OCI-M1 (cell line): ENCODE measurements at regions not wholly inside any gene's neighbourhood (a gene's known extent, or its start where the extent isn't known, plus 50 kb on each side); places are given as distances from the start of the nearest gene placed in this dataset.
A peak's percentile ranks its signal among the peaks of the same experiment; 100 is the strongest.

Source experiments
- DNase-seq: peaks from one replicate; lab custom pipeline; 2025; lab: John Stamatoyannopoulos, UW

DNA sequence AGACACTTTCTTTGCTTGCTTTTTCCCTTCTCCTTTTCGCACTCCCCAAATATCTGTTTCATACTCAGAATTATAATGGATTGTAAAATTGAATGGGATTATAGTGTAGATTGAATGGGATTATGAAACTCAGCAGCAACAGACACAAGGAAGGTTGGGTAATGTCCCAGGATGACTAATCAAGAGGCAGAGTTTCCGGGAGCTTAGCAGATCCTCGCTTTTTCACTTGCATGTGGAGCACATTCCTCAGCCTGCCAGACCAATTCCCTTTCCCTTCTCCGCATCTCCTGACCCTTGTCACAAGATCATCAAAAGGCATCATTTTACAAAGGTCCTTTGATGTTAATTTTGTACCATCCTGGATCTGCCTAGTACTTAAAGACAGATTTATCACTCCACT, 55.1 kb upstream of the SLC1A1 start:
- peak; percentile 92 for DNase-seq

GRCh38 chr9:4433379-4433778, 56.9 kb upstream of the SLC1A1 start:
- peak; percentile 99 for DNase-seq

GRCh38 chr9:4430432-4431261, 59.6 kb upstream of the SLC1A1 start:
- DNase-seq, result no peak

DNA sequence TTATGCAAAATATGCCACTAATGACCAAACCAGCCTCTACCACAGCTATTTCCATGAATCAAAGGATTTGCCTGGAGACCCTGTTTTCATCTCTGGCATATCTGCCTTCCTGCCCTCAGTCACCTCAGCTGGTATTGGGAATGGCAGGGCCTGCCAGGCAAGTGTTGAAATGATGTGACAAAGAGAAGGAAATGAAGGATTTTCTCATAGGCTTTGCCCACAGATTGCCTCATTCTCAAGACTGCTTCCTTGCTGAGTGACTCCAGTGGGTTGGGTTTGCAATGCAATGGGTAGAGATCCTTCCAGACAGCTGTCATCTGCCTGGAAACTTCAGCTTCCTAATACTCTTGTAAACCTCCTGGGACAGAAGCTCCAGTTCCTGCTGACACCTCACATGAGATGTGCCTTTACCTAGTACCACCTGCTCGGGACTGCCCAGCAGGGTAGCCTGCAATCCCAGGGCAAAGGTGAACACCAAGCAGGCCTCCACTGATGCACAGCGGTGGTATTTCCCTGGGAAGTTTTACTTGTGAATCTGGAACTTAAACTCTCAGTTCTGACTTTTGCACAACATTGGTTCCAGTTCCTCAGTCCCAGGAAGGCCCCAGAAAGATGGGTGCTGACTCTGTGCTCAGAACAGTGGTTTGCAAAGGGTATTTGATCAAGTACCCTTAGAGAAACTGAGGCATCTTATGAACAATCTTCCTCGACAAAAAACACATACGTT, 64.8 kb upstream of the SLC1A1 start:
- DNase-seq, result no peak

DNA sequence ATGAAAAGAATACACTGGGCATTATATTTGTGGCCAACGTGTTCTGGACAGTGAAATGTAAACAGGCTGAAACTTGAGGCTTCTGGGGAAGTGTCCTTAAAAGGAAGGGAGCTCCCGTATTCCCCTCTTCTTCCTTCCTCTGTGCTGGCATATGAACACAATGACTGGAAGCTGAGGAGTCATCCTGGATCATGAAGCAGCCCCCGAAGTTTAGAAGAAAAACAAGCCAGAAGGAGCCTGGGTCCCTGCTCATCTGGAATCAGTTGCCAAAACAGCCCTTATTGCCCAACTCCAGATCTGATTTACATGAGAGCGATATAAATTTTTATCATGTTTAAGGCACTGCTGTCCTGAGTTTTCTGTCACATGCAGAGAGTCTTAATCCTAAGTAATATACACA, 65.4 kb upstream of the SLC1A1 start:
- no peak for DNase-seq

DNA sequence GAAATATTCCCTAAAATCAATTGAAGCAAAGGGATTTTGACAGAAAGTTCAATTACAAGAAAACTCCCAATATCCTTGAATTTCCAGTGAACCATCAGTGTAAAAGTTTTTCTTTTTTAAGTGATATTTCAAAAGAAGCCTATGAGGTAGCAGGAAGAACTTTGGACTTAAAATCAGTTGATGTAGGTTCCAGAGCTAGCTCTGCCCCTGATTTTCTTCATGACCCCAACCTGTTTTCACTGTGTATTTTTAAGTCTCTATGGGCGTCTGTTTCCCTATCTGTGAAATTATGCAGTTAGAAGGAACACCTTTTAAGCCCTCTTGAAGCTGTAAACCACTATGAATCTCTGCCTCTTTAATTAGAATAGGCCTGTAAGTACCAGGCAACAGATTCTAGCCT, 66.2 kb upstream of the SLC1A1 start:
- DNase-seq, result no peak

GRCh38 chr9:4423207-4423610, 67.1 kb upstream of the SLC1A1 start:
- DNase-seq, result no peak

DNA sequence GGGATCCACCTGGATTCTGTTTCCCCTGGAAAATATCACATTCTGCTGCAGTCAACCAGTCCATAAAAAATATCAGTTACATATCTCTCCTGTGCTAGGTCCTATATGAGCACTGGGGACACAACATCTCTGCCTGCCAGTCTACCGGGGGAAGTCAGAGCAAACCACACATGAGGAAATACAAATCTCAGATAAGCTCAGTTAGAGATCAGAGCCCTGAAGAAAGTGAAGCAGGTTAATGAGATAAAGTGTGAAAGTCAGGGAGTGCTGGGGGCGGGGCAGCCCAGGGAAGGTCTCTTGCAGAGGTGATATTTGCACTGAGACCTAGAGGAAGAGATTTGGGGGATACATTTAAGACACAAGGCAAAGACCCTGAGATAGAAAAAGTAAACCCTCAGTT, 67.8 kb upstream of the SLC1A1 start:
- DNase-seq, result peak; percentile 95

DNA sequence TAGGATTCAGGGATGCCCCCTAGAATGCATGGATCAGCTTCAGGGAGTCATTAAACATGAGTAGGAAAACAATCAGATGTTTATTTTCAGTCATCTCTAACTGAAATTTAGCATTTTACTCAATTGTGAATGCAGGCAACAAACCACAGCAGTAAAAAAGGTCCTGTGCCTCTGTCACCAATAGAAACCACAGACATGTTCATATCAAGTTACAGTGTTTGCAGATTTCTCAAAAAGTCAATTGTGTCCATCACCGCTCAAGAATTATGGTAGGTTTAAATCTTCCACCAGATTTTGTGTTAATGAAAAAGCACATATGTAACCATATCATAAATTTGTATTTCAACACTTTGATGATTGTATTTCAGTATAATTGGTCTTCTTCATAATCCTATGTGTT, 68.4 kb upstream of the SLC1A1 start:
- DNase-seq, result no peak

- no peak for DNase-seq
Measured at GRCh38 chr9:4420351-4420750, 69.9 kb upstream of the SLC1A1 start.

DNA sequence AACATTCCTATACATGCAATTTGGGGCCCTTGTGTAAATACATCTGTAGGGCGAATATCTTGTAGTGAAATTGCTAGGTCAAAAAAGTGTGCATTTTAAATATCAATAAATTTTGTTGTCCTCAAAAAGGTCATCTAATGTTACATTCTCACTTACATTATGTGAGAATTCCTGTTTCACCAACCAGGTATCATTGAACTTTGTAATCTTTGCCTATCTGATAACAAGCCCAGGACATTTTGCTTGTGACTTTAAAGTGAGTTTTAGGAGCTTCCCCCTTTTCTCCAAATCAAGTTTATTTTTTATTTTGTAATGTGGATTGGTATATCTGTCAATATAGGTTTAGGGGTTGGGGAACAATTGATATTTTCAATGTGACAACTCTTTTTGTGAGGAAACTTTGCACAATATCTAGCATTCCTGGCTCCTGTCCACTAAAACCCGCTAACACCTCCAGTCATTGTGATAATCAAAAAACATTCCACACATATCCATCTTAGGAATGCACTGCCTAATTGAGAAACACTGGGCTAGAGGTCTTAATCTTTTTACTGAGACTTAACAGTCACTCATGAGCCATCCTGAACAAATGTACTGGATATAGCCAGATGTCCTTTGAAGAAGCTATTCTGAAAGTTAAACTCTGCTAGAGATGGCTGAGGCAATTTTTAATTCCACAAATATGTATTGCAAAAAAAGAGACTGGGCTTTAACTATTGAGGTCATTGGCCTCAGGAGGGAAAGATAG, 72.5 kb upstream of the SLC1A1 start:
- DNase-seq, result no peak

GRCh38 chr9:4416467-4416866, 73.8 kb upstream of the SLC1A1 start:
- peak; percentile 87 for DNase-seq

- no peak for DNase-seq
Measured at GRCh38 chr9:4415281-4415680, 75.0 kb upstream of the SLC1A1 start.

GRCh38 chr9:4413856-4414255, 76.4 kb upstream of the SLC1A1 start:
- DNase-seq, result no peak

DNA sequence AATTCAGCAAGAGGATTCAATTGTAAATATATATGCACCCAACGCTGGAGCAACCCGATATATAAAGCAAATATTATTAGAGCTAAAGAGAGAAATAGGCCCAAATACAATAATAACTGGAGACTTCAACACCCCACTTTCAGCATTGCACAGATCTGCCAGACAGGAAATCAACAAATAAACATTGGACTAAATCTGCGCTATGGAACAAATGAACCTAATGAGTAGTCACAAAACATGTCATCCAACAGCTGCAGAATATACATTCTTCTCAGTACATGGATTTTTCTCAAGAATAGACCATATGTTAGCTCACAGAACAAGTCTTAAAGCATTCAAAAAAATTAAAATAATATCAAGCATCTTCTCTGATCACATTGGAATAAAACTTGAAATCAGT, 86.1 kb upstream of the SLC1A1 start:
- DNase-seq, result no peak

DNA sequence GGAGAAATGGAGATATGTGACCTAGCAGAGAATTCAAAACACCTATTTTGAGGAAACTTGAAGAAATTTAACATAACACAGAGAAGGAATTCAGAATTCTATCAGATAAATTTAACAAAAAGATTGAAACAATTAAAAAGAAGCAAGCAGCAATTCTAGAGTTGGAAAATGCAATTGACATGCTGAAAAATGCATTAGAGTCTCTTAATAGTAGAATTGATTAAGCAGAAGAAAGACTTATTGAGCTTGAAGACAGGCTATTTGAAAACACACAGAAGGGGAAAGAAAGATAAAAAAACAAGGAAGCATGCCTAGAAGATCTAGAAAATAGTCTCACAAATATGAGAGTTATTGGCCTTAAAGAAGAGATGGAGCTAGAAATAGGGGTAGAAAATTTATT, 87.8 kb upstream of the SLC1A1 start:
- DNase-seq, result no peak

GRCh38 chr9:4400731-4401130, 89.5 kb upstream of the SLC1A1 start:
- DNase-seq, result no peak

- DNase-seq, result no peak
Measured at GRCh38 chr9:4397917-4398316, 92.4 kb upstream of the SLC1A1 start.

- peak; percentile 80 for DNase-seq
Measured at GRCh38 chr9:4393806-4394523, 94.1 kb upstream of the GLIS3 start.

- no peak for DNase-seq
Measured at GRCh38 chr9:4389755-4390154, 89.9 kb upstream of the GLIS3 start.

DNA sequence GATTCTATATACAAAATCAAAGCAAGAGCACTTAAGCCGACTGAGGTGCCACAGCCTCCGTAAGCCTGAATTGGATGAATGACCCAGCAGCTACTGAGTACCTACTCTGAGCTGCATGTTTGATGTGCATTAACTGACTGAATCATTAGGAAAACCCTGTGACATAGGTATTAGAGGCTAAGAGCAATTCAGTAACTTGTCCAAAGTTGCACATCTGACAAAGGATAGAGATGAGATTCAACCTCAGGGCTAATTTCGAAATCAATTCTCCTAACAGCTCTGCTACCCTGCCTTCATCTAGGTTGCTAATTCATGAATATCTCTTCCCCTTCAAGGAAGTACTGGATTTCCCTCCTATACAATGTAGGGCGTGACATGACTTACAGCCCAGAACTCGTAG, 89.1 kb upstream of the GLIS3 start:
- no peak for DNase-seq

- DNase-seq, result no peak
Measured at GRCh38 chr9:4386819-4387218, 87.0 kb upstream of the GLIS3 start.
